ENCODE measurements at regions not wholly inside any gene's neighbourhood (a gene's known extent, or its start where the extent isn't known, plus 50 kb on each side); places are given as distances from the start of the nearest gene placed in this dataset.

- TF ChIP-seq EZH2 (optimal IDR thresholded peaks at IDR 0.05; ENCODE audit: low read depth, low read length) (no peak), EZH2phosphoT487 (IDR thresholded peaks at IDR 0.05; ENCODE audit: low read length) (no peak), CTCF (IDR thresholded peaks at IDR 0.05; ENCODE audit: low read length) (no peak)
Measured at GRCh38 chr10:90424730-90425129, 433.1 kb downstream of the HTR7 start.

Data from MM.1S (cell line).